Right ventricle myocardium superior (tissue), 1 donor: ENCODE measurements at regions not wholly inside any gene's neighbourhood (a gene's known extent, or its start where the extent isn't known, plus 50 kb on each side); places are given as distances from the start of the nearest gene placed in this dataset.

Experiments
- ATAC-seq: fragments of 200-7000 bp; cut with Tn5 transposase; one replicate; pipeline ENCODE4 v1.9.1; 2020; ENCODE audit warnings: mild to moderate bottlenecking; ENCODE audit not compliant: poor library complexity
- DNase-seq: peaks from one replicate; pipeline ENCODE4 v3.0.0-alpha.2; 2020
- intact Hi-C: fragments of 100-400 bp; cut with DNase I; formaldehyde crosslinking; loops from one replicate; pipeline ENCODE4 v1.11.2; 2022
- donor health status: DM: no; HTN: yes; CAD: no; lungs with severe emphysema.

- ATAC-seq (peak; percentile 43), DNase-seq (no peak)
- intact Hi-C loops = no loop called here
Observed at GRCh38 chr20:50315586-50316551, 125.2 kb downstream of the CEBPB start.

- DNase-seq (no peak), ATAC-seq (no peak)
- intact Hi-C loops = no loop called here
Observed at GRCh38 chr20:50317116-50317515, 126.5 kb downstream of the CEBPB start.

GRCh38 chr20:50317609-50318008 lies 127.0 kb downstream of the CEBPB start:
- ATAC-seq (no peak), DNase-seq (no peak)
- intact Hi-C loops = no loop called here

GRCh38 chr20:50318710-50319109 lies 128.1 kb downstream of the CEBPB start:
- ATAC-seq = no peak
- intact Hi-C loops = no loop called here
- no peak for DNase-seq

- intact Hi-C loops = no loop called here
- ATAC-seq = no peak
- DNase-seq = no peak
Observed at GRCh38 chr20:50320005-50320900, 129.6 kb downstream of the CEBPB start.

- intact Hi-C loops = no loop called here
- DNase-seq (peak; percentile 89), ATAC-seq (peak; percentile 93)
Observed at GRCh38 chr20:50320901-50321796, 130.5 kb downstream of the CEBPB start.

GRCh38 chr20:50321797-50322480 lies 131.3 kb downstream of the CEBPB start:
- no peak for ATAC-seq

GRCh38 chr20:50322703-50323131 lies 132.1 kb downstream of the CEBPB start:
- no peak for ATAC-seq
- DNase-seq = no peak
- intact Hi-C loops = no loop called here

More at GRCh38 chr20:50321797-50322480, 131.3 kb downstream of the CEBPB start:
- no peak for DNase-seq
- intact Hi-C loops = no loop called here

GRCh38 chr20:50323209-50323608 lies 132.6 kb downstream of the CEBPB start:
- no peak for ATAC-seq
- intact Hi-C loops = no loop called here
- DNase-seq = no peak

GRCh38 chr20:50323777-50324775 lies 133.4 kb downstream of the CEBPB start:
- DNase-seq (no peak), ATAC-seq (no peak)
- intact Hi-C loops = no loop called here

- no peak for DNase-seq
- intact Hi-C loops = no loop called here
Observed at GRCh38 chr20:50325215-50325614, 134.6 kb downstream of the CEBPB start.

GRCh38 chr20:50325651-50326050 lies 135.0 kb downstream of the CEBPB start:
- no peak for ATAC-seq
- intact Hi-C loops = no loop called here
- no peak for DNase-seq

More at GRCh38 chr20:50325215-50325614, 134.6 kb downstream of the CEBPB start:
- ATAC-seq = no peak

GRCh38 chr20:50327666-50328065 lies 137.0 kb downstream of the CEBPB start:
- DNase-seq (no peak), ATAC-seq (no peak)
- intact Hi-C loops = no loop called here

- ATAC-seq = no peak
- DNase-seq = no peak
- intact Hi-C loops = no loop called here
Observed at GRCh38 chr20:50328222-50328979, 137.8 kb downstream of the CEBPB start.

GRCh38 chr20:50328996-50329898 lies 138.6 kb downstream of the CEBPB start:
- intact Hi-C loops = no loop called here
- ATAC-seq (no peak), DNase-seq (no peak)
